Peyer's patch (tissue), 4 donors: ENCODE measurements at regions not wholly inside any gene's neighbourhood (a gene's known extent, or its start where the extent isn't known, plus 50 kb on each side); places are given as distances from the start of the nearest gene placed in this dataset.

Experiments used
- DNase-seq, 3 donors: peaks; one replicate each; pipeline ENCODE4 v3.0.0-alpha.2; 2017 to 2019
- H3K27ac ChIP-seq, 4 donors: fragments of 200-600 bp; sonication (generic); one replicate each; pipeline ENCODE4 v1.5.1; 2016 to 2019
- H3K27me3 ChIP-seq, 2 donors: fragments of 200-600 bp; sonication (generic); one replicate each; pipeline ENCODE4 v1.5.1; 2019
- H3K36me3 ChIP-seq, 3 donors: fragments of 200-600 bp; sonication (generic); one replicate each; pipeline ENCODE4 v1.5.1; 2016 to 2019
- H3K4me1 ChIP-seq, 4 donors: fragments of 200-600 bp; sonication (generic); one replicate each; pipeline ENCODE4 v1.5.1; 2016 to 2019
- H3K4me3 ChIP-seq, 4 donors: fragments of 200-600 bp; sonication (generic); 1 replicate in 3 of 4; 2 replicates in 1 of 4; pipeline ENCODE4 v1.5.1; 2016 to 2019; ENCODE audit warnings: mild to moderate bottlenecking in 1 of 4
- H3K9me3 ChIP-seq, 4 donors: fragments of 200-600 bp; sonication (generic); one replicate each; pipeline ENCODE4 v1.5.1; 2016 to 2019; ENCODE audit warnings: mild to moderate bottlenecking in 1 of 4
- POLR2A ChIP-seq, 2 donors: fragments of 450-650 bp; IDR thresholded peaks; one replicate each; pipeline ENCODE4 v1.5.1; 2017; ENCODE audit warnings: antibody characterized with exemption in 2 of 2, mild to moderate bottlenecking in 2 of 2, moderate library complexity in 2 of 2
- TF ChIP-seq, protein P1 (sequence below), 6 experiments: fragments of 450-650 bp in 4 of 6; fragments of 200-600 bp in 2 of 6; sonication (generic) in 1 of 6; IDR thresholded peaks; one replicate each; pipeline ENCODE4 v1.5.1; 2017 to 2019; ENCODE audit warnings: antibody characterized with exemption in 6 of 6, mild to moderate bottlenecking in 3 of 6, moderate library complexity in 1 of 6

DNA sequence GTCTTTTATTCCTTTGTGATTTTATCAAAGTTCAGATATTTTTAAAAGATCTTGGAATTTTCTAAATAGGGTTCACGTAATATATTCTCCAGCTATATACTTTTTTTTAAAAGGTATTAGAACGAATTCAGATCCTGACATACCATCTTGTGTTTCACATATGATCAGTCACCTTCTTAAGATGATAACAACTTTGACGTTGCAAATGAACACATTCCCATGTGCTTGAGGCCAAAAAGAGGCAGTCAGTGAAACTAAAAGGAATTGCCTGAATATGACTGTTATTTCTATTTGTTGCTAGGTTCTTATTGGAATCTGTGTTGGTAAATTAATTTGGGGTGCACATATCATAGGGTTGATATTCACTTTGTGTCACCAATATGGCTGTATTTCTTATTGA, 310.1 kb downstream of the MDFIC start:
- no peak for DNase-seq
- Histone ChIP-seq H3K4me1 (peaks cover 0 to 4% (median 0%) of the 10 kb centered on the region in 4 donors), H3K27ac (no peak overlapping the region), H3K4me3 (no peak overlapping the region), H3K36me3 (no peaks in the 10 kb centered on the region), H3K9me3 (no peaks in the 10 kb centered on the region), H3K27me3 (no peaks in the 10 kb centered on the region)
- TF ChIP-seq, protein P1, sequence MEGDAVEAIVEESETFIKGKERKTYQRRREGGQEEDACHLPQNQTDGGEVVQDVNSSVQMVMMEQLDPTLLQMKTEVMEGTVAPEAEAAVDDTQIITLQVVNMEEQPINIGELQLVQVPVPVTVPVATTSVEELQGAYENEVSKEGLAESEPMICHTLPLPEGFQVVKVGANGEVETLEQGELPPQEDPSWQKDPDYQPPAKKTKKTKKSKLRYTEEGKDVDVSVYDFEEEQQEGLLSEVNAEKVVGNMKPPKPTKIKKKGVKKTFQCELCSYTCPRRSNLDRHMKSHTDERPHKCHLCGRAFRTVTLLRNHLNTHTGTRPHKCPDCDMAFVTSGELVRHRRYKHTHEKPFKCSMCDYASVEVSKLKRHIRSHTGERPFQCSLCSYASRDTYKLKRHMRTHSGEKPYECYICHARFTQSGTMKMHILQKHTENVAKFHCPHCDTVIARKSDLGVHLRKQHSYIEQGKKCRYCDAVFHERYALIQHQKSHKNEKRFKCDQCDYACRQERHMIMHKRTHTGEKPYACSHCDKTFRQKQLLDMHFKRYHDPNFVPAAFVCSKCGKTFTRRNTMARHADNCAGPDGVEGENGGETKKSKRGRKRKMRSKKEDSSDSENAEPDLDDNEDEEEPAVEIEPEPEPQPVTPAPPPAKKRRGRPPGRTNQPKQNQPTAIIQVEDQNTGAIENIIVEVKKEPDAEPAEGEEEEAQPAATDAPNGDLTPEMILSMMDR (IDR thresholded peaks at IDR 0.05): no peak
- TF ChIP-seq POLR2A (IDR thresholded peaks at IDR 0.05): no peak

DNA sequence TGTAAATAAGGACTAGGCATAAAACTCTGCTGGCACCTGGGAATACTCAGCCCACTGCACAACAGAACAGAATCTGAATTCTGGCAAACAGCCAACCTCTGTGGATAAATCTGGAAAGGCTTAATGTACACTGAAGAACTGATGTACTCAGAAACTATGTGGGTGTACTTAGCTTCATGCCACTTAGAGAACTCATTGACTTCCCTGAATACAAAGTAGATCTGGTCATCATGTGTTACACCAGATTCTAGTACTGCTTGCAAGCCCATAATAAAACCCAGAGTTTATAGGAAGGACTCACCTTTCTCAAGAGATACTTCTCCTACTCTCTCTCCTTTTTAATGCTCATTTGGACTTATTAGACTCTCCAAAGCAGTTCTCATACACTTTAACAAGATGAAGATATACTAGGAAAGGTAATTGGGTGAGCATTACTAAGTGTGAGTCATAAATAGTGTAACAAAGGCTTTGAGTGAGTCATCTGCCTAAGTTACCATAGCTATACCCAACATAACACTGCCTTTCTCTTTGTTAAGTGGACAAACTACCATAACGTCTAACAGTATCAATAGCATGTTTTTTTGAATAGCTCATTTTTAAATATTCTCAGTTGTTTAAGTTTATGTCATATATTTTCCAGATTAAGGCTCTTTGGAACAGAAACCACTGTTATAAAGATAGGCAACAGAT, 309.1 kb downstream of the MDFIC start:
- no peak for DNase-seq
- Histone ChIP-seq H3K4me1 (peaks cover 0 to 4% (median 0%) of the 10 kb centered on the region in 4 donors), H3K9me3 (no peaks in the 10 kb centered on the region), H3K27me3 (no peaks in the 10 kb centered on the region), H3K36me3 (no peaks in the 10 kb centered on the region), H3K27ac (no peak overlapping the region), H3K4me3 (no peak overlapping the region)
- TF ChIP-seq, protein P1 (IDR thresholded peaks at IDR 0.05): no peak
- TF ChIP-seq POLR2A (IDR thresholded peaks at IDR 0.05): no peak

DNA sequence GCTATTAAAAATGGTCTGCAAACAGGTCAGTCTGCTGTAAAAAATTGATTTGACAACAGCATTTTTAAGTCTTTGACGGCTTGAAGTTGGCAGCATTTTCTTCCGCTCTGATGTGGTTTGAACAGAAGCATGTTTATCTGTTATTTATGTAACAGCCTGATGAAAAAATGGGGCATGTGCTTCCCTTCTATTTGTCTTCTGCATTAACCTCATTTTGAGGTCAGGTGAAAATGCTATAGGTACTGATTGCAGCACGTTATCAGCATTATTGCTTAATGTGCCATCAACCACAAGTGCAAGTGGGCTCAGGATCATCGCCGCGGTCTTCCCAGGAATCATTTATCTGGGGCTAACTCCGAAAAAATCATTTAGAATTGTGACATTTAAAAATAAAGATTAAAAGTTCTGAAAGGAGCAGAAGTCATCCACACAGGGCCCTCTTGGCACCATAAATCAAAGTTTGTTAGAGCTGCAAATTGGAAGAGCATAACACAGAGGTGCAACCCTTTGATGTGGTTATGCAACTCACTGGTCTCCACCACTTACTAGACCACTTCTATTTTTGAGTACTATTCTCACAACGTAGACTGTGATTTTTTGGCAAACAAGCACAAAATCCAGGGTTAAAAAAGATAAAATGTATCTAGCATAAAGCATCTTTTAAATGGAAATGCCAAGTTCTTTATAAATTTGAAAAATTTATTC, 307.7 kb downstream of the MDFIC start:
- no peak overlapping the region for H3K4me3 ChIP-seq
- no peaks in the 10 kb centered on the region for H3K27me3 ChIP-seq
- TF ChIP-seq POLR2A (IDR thresholded peaks at IDR 0.05): no peak
- TF ChIP-seq, protein P1 (IDR thresholded peaks at IDR 0.05): no peak
- H3K4me1 ChIP-seq: peaks cover 0 to 4% (median 0%) of the 10 kb centered on the region in 4 donors
- DNase-seq: no peak
- H3K9me3 ChIP-seq: no peaks in the 10 kb centered on the region
- no peaks in the 10 kb centered on the region for H3K36me3 ChIP-seq
- no peak overlapping the region for H3K27ac ChIP-seq

DNA sequence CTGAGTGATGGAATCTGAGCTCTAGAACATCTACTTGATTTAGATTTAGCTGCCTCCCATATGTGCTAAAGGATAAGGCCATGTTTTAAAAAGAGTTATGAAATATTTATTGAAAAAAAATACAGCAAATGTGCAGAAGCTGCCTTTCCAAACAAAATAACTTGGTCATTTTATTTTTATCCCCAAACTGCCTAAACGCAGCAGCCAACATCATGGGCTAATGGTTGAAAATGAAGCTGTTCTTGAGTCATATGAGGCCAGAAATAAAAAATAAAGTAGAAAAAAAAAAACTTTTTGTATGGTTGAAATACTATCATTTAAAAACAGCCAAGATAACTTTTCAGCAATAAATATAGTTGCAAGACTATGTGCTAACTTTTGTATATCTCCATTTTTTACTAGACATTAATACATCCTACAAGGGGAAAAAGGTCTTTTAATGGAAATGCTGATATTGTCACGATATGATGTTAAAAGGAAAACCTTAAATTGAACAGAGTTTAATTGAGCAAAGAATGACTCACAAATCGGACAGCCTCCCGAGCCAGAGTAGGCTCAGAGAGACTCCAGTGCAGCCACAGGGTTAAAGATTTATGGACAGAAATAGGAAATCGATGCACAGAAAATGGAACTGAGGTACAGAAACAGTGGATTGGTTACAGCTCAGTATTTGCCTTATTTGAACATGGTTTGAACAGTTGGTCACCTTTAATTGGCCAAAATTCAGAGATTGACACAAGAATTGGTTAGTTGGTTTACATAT, 305.8 kb downstream of the MDFIC start:
- H3K9me3 ChIP-seq: no peaks in the 10 kb centered on the region
- TF ChIP-seq, protein P1 (IDR thresholded peaks at IDR 0.05): no peak
- no peak for TF ChIP-seq POLR2A (IDR thresholded peaks at IDR 0.05)
- no peaks in the 10 kb centered on the region for H3K36me3 ChIP-seq

DNA sequence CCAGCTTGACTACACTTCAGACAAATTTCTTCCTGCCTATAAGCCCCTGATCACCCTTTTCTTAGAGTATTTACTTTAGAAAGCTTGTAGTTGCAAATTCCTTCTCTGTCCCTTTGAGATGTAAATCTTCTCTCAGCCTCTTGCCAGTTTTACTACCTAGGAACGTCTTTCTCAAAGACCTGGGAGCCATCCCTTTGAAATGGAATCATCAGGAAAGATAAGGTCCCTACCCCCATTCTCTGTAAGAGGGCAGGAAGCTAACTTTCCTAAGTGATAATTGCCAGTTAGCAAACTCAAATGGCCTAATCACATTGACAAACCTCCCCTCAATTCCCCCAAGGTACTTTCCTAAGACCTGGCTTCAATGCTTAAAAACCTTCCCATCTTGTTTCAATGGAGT, 304.5 kb downstream of the MDFIC start:
- H3K4me1 ChIP-seq: peaks cover 0 to 4% (median 0%) of the 10 kb centered on the region in 4 donors
- no peak overlapping the region for H3K4me3 ChIP-seq
- no peaks in the 10 kb centered on the region for H3K36me3 ChIP-seq
- H3K27ac ChIP-seq: no peak overlapping the region
- H3K27me3 ChIP-seq: no peaks in the 10 kb centered on the region
- TF ChIP-seq, protein P1 (IDR thresholded peaks at IDR 0.05): no peak
- TF ChIP-seq POLR2A (IDR thresholded peaks at IDR 0.05): no peak
- H3K9me3 ChIP-seq: no peaks in the 10 kb centered on the region
- no peak for DNase-seq

More for the DNA sequence above, 305.8 kb downstream of the MDFIC start:
- no peak for DNase-seq
- H3K27ac ChIP-seq: no peak overlapping the region
- H3K27me3 ChIP-seq: no peaks in the 10 kb centered on the region
- H3K4me1 ChIP-seq: peaks cover 0 to 4% (median 0%) of the 10 kb centered on the region in 4 donors
- no peak overlapping the region for H3K4me3 ChIP-seq
